GM12864 (cell line): ENCODE measurements at regions not wholly inside any gene's neighbourhood (a gene's known extent, or its start where the extent isn't known, plus 50 kb on each side); places are given as distances from the start of the nearest gene placed in this dataset.

Experiments
- DNase-seq: peaks from one replicate; pipeline ENCODE4 v3.0.0-alpha.2; 2011; ENCODE audit warnings: low read depth
- H3K4me3 ChIP-seq: 2 replicates; pipeline ENCODE4 v1.5.1; 2011; ENCODE audit warnings: mild to moderate bottlenecking, low read depth, low read length, control low read depth
- TF ChIP-seq, protein P1 (sequence below): IDR thresholded peaks from 2 replicates; pipeline ENCODE4 v1.5.1; 2011; ENCODE audit warnings: low read depth, mild to moderate bottlenecking, moderate library complexity, low read length, control low read depth, inconsistent platforms; ENCODE audit errors: missing control alignments

DNA sequence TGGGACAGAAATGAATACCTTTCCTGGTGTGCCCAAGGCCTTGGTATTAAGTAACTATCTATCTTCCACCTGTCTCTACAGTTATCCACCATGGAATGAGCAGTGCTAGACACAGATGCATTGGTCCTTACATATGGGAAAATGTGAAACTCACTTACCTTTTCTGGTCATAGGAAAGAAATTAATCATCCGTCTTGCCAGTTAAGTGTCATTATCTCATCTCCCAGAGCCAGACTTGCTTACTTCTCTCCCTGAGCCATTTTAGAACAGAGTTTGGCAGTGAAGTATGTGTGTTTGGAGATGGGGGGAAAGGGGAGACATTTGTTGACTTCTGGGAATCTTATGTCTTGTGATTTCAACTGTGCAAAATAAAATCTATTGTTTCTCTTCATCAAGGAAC, 1211.0 kb upstream of the CDH6 start:
- TF ChIP-seq, protein P1, sequence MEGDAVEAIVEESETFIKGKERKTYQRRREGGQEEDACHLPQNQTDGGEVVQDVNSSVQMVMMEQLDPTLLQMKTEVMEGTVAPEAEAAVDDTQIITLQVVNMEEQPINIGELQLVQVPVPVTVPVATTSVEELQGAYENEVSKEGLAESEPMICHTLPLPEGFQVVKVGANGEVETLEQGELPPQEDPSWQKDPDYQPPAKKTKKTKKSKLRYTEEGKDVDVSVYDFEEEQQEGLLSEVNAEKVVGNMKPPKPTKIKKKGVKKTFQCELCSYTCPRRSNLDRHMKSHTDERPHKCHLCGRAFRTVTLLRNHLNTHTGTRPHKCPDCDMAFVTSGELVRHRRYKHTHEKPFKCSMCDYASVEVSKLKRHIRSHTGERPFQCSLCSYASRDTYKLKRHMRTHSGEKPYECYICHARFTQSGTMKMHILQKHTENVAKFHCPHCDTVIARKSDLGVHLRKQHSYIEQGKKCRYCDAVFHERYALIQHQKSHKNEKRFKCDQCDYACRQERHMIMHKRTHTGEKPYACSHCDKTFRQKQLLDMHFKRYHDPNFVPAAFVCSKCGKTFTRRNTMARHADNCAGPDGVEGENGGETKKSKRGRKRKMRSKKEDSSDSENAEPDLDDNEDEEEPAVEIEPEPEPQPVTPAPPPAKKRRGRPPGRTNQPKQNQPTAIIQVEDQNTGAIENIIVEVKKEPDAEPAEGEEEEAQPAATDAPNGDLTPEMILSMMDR = no peak
- no peak for DNase-seq

DNA sequence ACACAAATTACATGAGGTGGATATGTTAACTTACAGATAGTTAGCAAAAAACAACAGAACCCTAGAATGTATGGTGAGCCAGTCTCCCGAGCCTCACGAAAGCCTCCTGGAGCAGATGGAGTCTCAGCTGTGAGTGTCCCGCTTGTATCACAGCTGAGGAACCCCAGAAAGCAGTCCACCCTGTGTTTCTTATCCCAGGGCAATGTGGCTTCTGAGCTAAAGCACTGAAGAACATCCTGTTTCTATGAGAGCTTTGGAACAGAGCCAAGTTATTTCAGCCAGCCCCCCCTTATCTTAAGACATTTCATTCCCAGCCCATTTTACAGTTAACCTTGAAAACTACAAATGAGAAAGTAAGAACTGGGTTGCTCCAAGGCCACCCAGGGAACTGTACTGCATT, 1220.9 kb upstream of the CDH6 start:
- no peak for DNase-seq
- no peak overlapping the region for H3K4me3 ChIP-seq
- TF ChIP-seq, protein P1 = no peak

More for the DNA sequence above, 1211.0 kb upstream of the CDH6 start:
- no peak overlapping the region for H3K4me3 ChIP-seq

DNA sequence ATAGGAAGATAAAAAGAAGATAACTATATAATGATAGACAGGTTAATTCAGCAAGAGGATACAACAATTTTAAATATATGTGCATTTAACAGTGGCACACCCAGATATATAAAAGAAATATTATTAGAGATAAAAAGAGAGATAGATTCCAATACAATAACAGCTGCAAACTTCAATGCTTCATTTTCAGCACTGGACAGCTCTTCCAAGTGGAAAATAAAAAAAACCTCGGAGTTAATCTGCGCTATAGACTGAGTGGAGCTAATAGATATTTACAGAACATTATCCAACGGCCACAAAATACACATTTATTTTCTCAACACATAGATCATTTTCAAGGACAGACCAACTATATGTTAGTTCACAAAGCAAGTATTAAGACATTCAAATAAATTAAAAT, 1229.5 kb upstream of the CDH6 start:
- TF ChIP-seq, protein P1 = no peak
- no peak overlapping the region for H3K4me3 ChIP-seq
- no peak for DNase-seq

DNA sequence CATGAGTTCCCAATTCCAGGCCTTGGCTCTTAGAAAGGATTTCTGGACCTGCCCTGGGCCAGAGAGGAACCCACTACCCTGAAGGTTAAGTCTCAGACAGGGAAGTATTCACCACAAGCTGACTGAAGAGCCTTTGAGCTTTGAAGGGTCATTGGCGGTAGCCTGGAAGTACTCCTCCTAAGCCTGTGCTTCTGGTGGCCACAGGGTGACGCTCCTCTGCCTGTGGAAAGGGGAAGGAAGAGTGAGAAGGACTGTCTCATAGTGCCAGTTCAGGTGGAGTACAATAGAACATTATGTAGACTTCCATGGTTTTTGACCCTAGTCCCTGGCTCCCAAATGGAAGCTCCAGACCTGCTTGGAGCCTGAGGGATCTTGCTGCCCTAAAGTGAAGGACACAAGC, 1233.2 kb upstream of the CDH6 start:
- DNase-seq = no peak
- H3K4me3 ChIP-seq = no peak overlapping the region
- TF ChIP-seq, protein P1 = no peak

DNA sequence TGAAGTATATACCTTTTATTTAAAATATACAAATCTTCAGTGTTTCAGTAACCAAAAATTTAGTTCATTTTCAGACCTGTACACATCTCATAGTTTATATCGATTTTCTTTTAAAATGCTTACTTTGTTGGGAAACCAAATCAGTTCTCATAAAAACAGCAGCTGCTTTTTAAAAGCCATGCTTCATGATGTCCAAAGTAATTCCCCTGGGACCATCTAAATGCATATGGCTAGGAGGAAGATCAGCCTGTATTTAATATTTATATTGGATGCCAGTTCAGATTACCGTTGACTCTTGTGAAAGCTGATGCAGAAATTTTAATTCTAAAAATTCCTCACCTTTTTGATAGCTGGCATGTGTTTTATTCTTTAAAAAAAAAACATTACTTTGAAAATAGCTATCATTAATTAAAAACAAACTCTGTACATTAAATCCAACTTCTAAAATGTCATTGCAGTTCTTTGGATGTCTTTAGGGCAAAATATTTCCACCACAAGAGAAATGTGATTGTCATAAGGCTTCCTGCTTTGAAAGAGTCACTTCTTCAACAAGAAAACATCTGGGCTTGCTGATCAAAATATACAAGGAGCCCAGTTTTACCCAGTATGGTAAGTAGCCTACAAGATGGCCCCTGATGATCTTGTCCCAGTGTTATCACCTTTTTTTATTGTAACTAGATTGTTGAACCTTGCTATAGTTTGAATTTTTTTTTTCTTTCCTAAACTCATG, 1242.9 kb upstream of the CDH6 start:
- DNase-seq = no peak
- H3K4me3 ChIP-seq = no peak overlapping the region
- TF ChIP-seq, protein P1 = no peak

DNA sequence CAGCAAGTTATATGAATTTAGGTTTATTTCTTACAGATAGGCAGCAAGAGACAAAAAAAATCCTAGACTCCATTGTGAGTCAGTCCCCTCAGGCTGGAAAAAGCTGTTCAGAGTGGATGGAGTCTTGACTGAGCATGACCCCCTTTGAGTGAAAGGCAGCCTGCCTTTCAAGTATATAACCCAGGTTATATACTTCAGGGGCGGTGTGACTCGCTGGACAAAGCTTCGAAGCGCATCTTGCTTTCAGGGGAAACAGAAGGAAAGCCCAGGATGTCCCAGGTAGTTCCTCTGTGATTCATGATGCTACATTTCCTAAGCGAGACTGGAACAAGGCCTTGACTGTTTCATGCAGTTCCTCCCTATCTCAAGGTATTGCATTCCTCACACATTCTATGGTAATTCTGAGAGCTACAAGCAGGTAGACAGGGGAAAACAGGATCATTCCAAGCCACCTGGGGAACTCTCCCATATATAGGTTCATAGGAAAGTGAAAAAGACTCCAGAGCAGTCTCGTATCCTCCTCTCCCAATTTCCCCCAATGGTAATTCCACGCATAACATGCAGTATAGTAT, 1244.1 kb upstream of the CDH6 start:
- TF ChIP-seq, protein P1 = no peak
- DNase-seq = no peak
- no peak overlapping the region for H3K4me3 ChIP-seq

DNA sequence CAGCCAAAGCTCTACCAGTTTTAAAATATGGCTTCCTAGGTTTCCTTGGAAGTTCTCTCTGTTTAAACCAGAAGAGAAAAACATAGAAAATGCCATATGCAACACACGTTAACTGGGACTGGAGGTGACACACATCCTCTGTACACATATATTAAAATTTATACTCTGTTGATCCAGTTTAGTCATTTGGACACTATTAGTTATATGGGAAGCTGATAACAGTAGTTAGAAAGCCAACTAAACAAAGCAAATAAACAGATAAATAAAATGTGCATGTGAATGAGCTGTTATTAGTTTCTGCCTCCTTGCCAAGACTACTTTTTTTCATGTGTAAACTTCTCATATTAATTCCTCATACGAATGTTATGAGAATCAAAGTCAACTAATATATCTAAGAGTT, 1249.2 kb upstream of the CDH6 start:
- TF ChIP-seq, protein P1 = no peak
- no peak for DNase-seq
- no peak overlapping the region for H3K4me3 ChIP-seq
